Heart right ventricle (tissue), 16 donors: ENCODE measurements at regions not wholly inside any gene's neighbourhood (a gene's known extent, or its start where the extent isn't known, plus 50 kb on each side); places are given as distances from the start of the nearest gene placed in this dataset.
A peak's percentile ranks its signal among the peaks of the same experiment; 100 is the strongest.

Experiments used
- ATAC-seq, 8 donors: fragments of 200-7000 bp; cut with Tn5 transposase; one replicate each; pipeline ENCODE4 v1.9.1; 2020; ENCODE audit warnings: mild to moderate bottlenecking in 8 of 8, moderate library complexity in 8 of 8, moderate number of reproducible peaks in 1 of 8
- DNase-seq, 2 donors: peaks; one replicate each; pipeline ENCODE4 v3.0.0-alpha.2; 2020
- H3K27ac ChIP-seq, 10 donors: fragments of 200-600 bp; sonication (generic) in 2 of 10; one replicate each; pipeline versions ENCODE4 v1.5.0 to v1.8.0; 2020 to 2022; ENCODE audit warnings: mild to moderate bottlenecking in 3 of 10
- H3K27me3 ChIP-seq, 7 donors: fragments of 200-600 bp; one replicate each; pipeline ENCODE4 v1.8.0; 2021 to 2022; ENCODE audit warnings: mild to moderate bottlenecking in 2 of 7
- H3K36me3 ChIP-seq, 9 donors: fragments of 200-600 bp; sonication (generic) in 1 of 9; one replicate each; pipeline versions ENCODE4 v1.5.0 to v1.8.0; 2020 to 2022; ENCODE audit warnings: mild to moderate bottlenecking in 2 of 9
- H3K4me1 ChIP-seq, 9 donors: fragments of 200-600 bp; sonication (generic) in 1 of 9; one replicate each; pipeline versions ENCODE4 v1.5.0 to v1.8.0; 2020 to 2022; ENCODE audit warnings: mild to moderate bottlenecking in 4 of 9
- H3K4me3 ChIP-seq, 10 donors: fragments of 200-600 bp; sonication (generic) in 2 of 10; one replicate each; pipeline versions ENCODE4 v1.5.0 to v1.8.0; 2020 to 2022; ENCODE audit warnings: mild to moderate bottlenecking in 7 of 10, moderate library complexity in 2 of 10
- H3K9me3 ChIP-seq, 11 donors: fragments of 200-600 bp in 10 of 11; sonication (generic) in 2 of 11; one replicate each; pipeline versions ENCODE4 v1.5.0 to v1.8.0; 2013 to 2022; ENCODE audit warnings: mild to moderate bottlenecking in 2 of 11, control low read depth in 1 of 11, moderate library complexity in 1 of 11
- WGBS, 2 donors: extraction: QIAGEN DNeasy Blood & Tissue Kit; methylation state at CpG; one replicate each; pipeline ENCODE4 v1.1.7; 2013; ENCODE audit warnings: inconsistent platforms in 1 of 2; 5-methylcytosine and 5-hydroxymethylcytosine counted together
- intact Hi-C, 10 donors: fragments of 100-400 bp; cut with DNase I; formaldehyde crosslinking; loops; one replicate each; pipeline versions ENCODE4 v1.11.1 to v1.14.2; 2022
- TF ChIP-seq, protein P1 (sequence below), 9 donors: fragments of 200-600 bp; sonication (generic) in 2 of 9; IDR thresholded peaks; one replicate each; pipeline versions ENCODE4 v1.5.0 to v1.8.0; 2021 to 2022; ENCODE audit warnings: antibody characterized with exemption in 9 of 9, mild to moderate bottlenecking in 5 of 9, moderate library complexity in 1 of 9
- donor health status: Arrhythmogenic right ventricular cardiomyopathy.
- donor health status: ischemic (EF 13 %, LVEDD 7.1; RV severe dilation, severe dysfunction).
- donor health status: healthy with polysubstance abuse.
- donor health status: DM: no; HTN: yes; CAD: no.
- donor health status: DM: no; HTN: no; CAD: no.
- donor health status: ischemic (EF 25% LVEDD 6.9; RV normal size, moderate dysfunction).
- donor health status: ischemic (EF 25% LVEDD 5.7; RV mildly dilated, moderate dysfunction).
- donor health status: healthy.
- donor health status: DM: yes; HTN: yes; CAD: no.
- donor health status: Ischemic cardiomyopathy.
- donor health status: ischemic (EF 35%, LVEDD 5.7; RV mildly dilated, moderate dysfunction).
- donor health status: nonischemic (EF 11% LVEDD 7.7; RV severe dilation, severe dysfunction).
- donor health status: DM: yes; HTN: yes; CAD: no.
- donor health status: PGD.
- donor health status: ischemic (EF 29% LVEDD 5.4; RV normal size, mild dysfunction).
- donor health status: nonischemic (EF 23%, LVEDD 6.1; RV moderate dilation, normal function).

- H3K27me3 ChIP-seq, result peaks cover 0 to 3% (median 0%) of the 10 kb centered on the region in 7 donors
- TF ChIP-seq, protein P1, sequence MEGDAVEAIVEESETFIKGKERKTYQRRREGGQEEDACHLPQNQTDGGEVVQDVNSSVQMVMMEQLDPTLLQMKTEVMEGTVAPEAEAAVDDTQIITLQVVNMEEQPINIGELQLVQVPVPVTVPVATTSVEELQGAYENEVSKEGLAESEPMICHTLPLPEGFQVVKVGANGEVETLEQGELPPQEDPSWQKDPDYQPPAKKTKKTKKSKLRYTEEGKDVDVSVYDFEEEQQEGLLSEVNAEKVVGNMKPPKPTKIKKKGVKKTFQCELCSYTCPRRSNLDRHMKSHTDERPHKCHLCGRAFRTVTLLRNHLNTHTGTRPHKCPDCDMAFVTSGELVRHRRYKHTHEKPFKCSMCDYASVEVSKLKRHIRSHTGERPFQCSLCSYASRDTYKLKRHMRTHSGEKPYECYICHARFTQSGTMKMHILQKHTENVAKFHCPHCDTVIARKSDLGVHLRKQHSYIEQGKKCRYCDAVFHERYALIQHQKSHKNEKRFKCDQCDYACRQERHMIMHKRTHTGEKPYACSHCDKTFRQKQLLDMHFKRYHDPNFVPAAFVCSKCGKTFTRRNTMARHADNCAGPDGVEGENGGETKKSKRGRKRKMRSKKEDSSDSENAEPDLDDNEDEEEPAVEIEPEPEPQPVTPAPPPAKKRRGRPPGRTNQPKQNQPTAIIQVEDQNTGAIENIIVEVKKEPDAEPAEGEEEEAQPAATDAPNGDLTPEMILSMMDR (IDR thresholded peaks at IDR 0.05), result no peak
Observed at GRCh38 chr13:106911020-106911419, 343.1 kb upstream of the ARGLU1 start.

DNA sequence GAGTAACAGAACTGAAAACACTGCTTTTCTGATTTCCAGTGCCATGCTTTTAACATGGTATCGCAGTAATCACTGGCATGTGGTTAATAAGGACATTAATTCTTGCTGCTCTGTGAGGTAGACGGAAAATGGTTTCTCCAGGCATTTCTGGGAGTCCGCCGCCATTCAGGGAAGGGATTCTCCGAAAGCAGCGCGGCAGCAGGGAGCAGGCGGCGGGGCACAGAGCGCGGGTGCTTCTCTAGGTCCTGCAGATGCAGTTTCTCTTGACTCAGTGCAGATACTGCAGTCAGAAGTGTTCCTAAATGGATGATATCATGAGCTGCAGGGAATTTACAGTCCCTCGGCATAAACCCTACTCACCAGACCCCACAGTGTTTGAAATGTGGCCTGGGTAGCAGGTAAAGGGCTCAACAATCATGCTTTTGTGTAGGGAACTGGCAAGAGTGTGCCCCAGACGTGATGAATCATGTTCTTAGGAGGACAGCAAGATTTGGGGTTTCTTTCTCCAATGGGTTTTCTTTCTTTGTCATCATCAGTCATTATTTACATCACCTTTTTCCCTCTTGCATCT is 338.6 kb upstream of the ARGLU1 start:
- Histone ChIP-seq H3K9me3 (no peaks in the 10 kb centered on the region), H3K36me3 (no peaks in the 10 kb centered on the region), H3K27ac (peak overlapping the region in 4 of 10 donors; percentile 13 to 61 (median 35)), H3K4me1 (peaks cover 0 to 18% (median 0%) of the 10 kb centered on the region in 9 donors), H3K4me3 (no peak overlapping the region), H3K27me3 (peaks cover 0 to 3% (median 0%) of the 10 kb centered on the region in 7 donors)
- TF ChIP-seq, protein P1 (IDR thresholded peaks at IDR 0.05), result no peak
- WGBS, 2 donors, result 83 to 87% methylated on average over 13 of the region's 13 CpGs
- ATAC-seq (no peak), DNase-seq (no peak)
- intact Hi-C loops, result no loop called here

More at GRCh38 chr13:106911020-106911419, 343.1 kb upstream of the ARGLU1 start:
- H3K9me3 ChIP-seq, result no peaks in the 10 kb centered on the region
- H3K4me1 ChIP-seq, result peaks cover 0 to 15% (median under 1%) of the 10 kb centered on the region in 9 donors
- intact Hi-C loops, result loop anchor here in 6 of 10 donors (5.0 to 10.0 kb wide), 7 partner anchors 34 to 376 kb away; partner anchors contain the start of genes EFNB2 (in 3 of the 6) and ARGLU1 (in 2 of the 6)
- ATAC-seq (no peak), DNase-seq (no peak)
- H3K27ac ChIP-seq, result no peak overlapping the region
- H3K4me3 ChIP-seq, result no peak overlapping the region
- WGBS, 2 donors, result 74 to 83% methylated on average over 5 of the region's 5 CpGs
- H3K36me3 ChIP-seq, result no peaks in the 10 kb centered on the region

DNA sequence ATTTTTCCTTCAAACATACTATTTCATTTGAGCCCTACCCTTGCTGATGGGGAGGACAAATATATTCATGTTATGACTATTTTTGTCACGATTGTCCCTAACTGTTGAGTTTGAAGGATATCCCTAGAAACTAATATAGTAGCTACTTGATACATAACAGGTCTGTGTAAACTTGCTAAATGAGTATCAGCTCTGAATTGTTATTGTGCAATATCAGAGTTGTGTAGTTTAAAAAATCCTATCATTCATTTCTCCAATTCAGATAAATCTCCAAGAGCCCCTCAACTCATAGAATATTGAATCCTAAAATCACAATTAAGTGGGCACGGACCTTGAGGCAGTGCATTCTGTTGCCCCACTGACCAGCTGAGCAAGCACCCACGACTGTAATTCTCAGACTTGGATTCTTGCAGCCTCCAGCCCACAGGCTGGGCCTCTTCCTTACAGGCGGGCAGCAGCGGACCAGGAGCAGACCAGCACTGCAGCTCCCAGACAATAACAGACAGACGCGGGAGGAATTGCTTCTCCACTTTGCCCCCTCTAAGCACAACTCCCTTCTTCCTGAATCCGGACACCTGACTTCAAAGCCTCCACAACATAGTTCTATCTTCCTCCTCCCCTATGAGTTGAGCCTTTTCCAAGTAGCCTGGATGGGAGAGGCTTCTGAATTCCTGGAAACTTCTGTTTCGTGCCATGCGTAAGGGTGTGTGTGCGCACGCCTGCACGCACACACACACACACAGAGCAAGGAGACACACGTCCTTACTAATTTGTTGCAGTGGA is 337.6 kb upstream of the ARGLU1 start:
- Histone ChIP-seq H3K9me3 (no peaks in the 10 kb centered on the region), H3K4me1 (peaks cover 0 to 18% (median 0%) of the 10 kb centered on the region in 9 donors), H3K4me3 (no peak overlapping the region), H3K27ac (peak overlapping the region in 4 of 10 donors; percentile 24 to 62 (median 49)), H3K36me3 (no peaks in the 10 kb centered on the region), H3K27me3 (peaks cover 0 to 3% (median 0%) of the 10 kb centered on the region in 7 donors)
- peak; percentile 38 to 93 (median 74) for ATAC-seq
- intact Hi-C loops, result no loop called here
- DNase-seq, result peak; percentile 14 to 23
- WGBS, 2 donors, result 59 to 68% methylated on average over 14 of the region's 14 CpGs
- TF ChIP-seq, protein P1 (IDR thresholded peaks at IDR 0.05), result no peak

DNA sequence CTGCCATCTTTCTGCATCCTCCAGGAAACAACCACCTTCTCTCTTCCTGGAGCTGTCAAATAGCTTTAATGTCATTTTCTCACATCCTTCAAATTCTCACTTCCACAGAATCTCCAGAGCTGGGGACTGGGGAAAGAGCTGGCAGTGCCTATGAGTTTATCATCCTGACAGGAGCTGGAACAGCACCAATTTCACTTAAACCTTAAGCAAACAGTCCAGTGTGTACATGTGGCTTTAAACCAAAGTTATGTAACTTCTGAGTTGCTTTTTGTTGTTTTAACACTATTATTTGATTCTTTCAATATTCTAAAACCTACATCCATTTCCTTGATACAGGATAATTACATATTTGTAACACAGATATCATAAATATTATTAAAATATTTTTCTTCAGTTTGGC is 331.5 kb upstream of the ARGLU1 start:
- Histone ChIP-seq H3K4me1 (no peaks in the 10 kb centered on the region), H3K27ac (no peak overlapping the region), H3K4me3 (no peak overlapping the region), H3K36me3 (no peaks in the 10 kb centered on the region), H3K27me3 (no peaks in the 10 kb centered on the region), H3K9me3 (no peaks in the 10 kb centered on the region)
- DNase-seq (no peak), ATAC-seq (no peak)
- intact Hi-C loops, result no loop called here
- TF ChIP-seq, protein P1 (IDR thresholded peaks at IDR 0.05), result no peak
